ENCODE measurements at regions not wholly inside any gene's neighbourhood (a gene's known extent, or its start where the extent isn't known, plus 50 kb on each side); places are given as distances from the start of the nearest gene placed in this dataset.
"Not testable (repeated sequence)": the region's sequence is repeated elsewhere in the genome, so short reads cannot be mapped to it uniquely, and the experiment has no call there.

DNA sequence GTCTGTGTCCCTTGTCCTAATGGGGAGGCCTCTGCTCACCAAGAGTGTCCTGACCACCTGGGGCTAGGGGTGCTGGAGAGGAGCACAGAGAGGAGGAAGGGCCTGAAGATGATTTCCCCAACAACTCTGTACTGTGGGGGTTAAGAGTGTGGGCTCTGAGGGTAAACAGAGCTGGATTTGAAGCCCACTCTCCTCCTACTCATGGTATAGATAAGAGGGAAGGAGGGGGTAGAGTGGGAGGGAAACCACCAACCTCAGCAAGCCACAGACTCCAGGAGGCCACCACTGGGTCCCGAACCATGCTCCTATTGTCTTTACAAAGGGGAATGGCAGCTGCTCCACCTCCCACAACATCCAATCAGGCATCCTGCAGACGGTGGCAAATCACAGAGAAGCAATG lies 103.6 kb upstream of the RNU6-1 start:
- Histone ChIP-seq H3K9me3 (ENCODE audit: low read length) (no peaks in the 10 kb centered on the region), H3K4me1 (ENCODE audit: insufficient read depth, low read length) (peaks cover 30% of the 10 kb centered on the region), H3K4me3 (ENCODE audit: low read length) (no peak overlapping the region), H2AFZ (ENCODE audit: low read depth, low read length) (no peak overlapping the region), H3K27me3 (ENCODE audit: insufficient read depth, low read length) (no peaks in the 10 kb centered on the region), H3K36me3 (ENCODE audit: insufficient read depth, low read length) (no peaks in the 10 kb centered on the region)

DNA sequence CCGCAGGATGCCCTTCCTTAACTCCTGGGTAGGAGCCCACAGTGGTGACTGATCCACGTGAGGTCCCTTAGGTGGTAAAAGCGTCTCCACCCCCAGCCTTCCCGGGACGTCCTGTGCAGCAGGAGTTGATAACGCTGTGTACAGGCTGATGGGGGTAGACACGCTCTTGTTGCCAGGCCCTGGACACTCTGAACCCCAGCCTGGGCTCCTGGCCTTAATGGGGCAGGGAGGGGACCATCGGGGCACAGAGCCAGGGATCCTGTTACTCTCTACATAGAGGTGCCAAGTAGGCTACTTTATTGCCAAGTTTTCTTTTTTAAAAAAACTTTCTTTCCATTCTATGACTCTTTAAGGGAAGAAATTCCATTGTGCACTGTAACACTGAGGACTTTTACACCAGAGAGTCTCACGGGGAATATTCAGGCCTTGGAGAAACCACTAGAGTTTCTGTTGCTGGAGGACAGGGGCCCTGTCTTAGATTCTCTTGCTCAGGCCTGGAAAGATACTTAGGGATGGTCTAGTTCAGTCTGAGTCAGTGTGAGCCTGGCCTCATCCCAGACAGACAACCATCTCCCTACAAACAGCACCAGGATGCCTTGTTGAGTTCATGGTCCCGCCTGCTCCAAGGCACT lies 104.3 kb upstream of the RNU6-1 start:
- no peaks in the 10 kb centered on the region for H3K36me3 ChIP-seq (ENCODE audit: insufficient read depth, low read length)
- H3K4me1 ChIP-seq (ENCODE audit: insufficient read depth, low read length) = peaks cover 30% of the 10 kb centered on the region

DNA sequence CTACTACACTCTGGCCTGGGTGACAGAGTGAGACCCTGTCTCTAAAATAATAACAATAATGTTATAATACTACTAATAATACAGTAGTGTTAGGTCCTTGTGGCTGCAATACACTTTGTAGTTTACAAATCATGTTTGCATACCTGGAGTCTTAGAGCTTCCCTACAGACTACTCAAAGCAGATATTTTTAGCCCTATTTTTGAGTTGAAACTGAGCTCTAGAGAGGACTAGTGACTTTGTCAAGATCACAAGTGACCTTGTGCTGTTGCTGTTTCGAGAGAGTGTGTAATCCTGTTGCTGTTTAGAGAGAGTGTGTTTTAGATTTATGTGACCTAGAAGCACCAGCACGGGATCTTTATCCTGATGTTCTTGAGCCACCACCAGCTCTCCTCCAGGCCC lies 105.3 kb upstream of the RNU6-1 start:
- Histone ChIP-seq H3K4me1 (ENCODE audit: insufficient read depth, low read length) (peaks cover 30% of the 10 kb centered on the region), H3K9me3 (ENCODE audit: low read length) (no peaks in the 10 kb centered on the region), H2AFZ (ENCODE audit: low read depth, low read length) (no peak overlapping the region), H3K36me3 (ENCODE audit: insufficient read depth, low read length) (no peaks in the 10 kb centered on the region), H3K4me3 (ENCODE audit: low read length) (no peak overlapping the region), H3K27me3 (ENCODE audit: insufficient read depth, low read length) (no peaks in the 10 kb centered on the region)

More for the DNA sequence above, 104.3 kb upstream of the RNU6-1 start:
- Histone ChIP-seq H3K9me3 (ENCODE audit: low read length) (no peaks in the 10 kb centered on the region), H2AFZ (ENCODE audit: low read depth, low read length) (no peak overlapping the region), H3K4me3 (ENCODE audit: low read length) (no peak overlapping the region), H3K27me3 (ENCODE audit: insufficient read depth, low read length) (no peaks in the 10 kb centered on the region)

DNA sequence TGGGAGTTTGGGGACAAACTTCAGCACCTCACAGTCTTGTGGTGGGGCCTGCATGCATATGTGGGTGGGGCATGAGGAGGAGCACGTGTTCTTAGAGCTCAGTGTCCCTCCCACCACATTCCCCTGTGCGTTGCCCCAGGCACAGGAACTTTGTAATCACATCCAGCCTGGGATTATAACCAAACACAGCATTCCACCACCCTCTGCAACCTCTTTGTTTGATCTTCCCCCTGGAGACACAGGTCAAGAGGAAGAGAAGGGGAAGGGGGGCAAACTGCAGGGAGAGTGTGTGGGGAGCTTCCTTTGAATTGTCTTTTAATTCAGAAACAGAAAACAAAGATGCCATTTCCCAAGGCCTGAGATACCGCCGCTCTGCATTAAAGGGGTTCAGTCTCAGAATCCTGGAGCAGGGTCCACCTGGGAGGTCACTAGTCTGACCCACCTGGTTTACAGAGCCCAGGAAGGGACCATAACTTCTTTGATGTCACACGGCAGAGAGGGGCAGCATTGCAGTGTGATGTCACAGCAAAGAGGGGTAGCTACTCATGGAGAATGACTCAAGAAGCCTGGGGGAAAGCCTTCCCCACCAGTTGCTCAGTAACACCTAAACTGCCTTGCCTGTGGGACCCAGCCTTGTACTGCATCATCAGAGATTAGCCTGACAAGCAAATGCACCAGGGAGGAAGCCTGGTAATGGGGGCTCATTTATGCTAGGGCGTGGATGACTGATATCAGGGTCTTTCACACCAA lies 106.3 kb upstream of the RNU6-1 start:
- no peak overlapping the region for H3K4me3 ChIP-seq (ENCODE audit: low read length)

DNA sequence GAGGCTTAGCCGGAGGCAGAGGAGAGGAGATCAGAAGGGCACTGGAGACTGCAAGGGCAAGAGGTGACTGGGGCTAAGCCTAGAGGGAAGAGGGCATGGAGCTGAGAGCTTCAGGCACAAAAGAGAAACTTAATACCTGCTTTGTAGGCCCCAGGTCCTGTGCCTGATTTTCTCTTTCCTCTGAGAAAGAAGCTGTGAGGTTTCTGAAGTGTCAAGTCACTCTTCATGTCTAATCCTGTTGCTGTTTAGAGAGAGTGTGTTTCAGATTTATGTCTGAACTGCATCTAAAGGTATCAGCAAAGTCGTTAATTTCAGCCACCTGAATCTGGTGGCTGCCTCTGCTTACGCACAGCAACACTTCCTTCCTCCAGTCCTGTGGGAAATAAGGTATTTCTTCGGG lies 106.9 kb upstream of the RNU6-1 start:
- Histone ChIP-seq H3K4me1 (ENCODE audit: insufficient read depth, low read length) (peaks cover 30% of the 10 kb centered on the region), H3K4me3 (ENCODE audit: low read length) (no peak overlapping the region), H3K36me3 (ENCODE audit: insufficient read depth, low read length) (no peaks in the 10 kb centered on the region), H3K27me3 (ENCODE audit: insufficient read depth, low read length) (no peaks in the 10 kb centered on the region), H2AFZ (ENCODE audit: low read depth, low read length) (no peak overlapping the region), H3K9me3 (ENCODE audit: low read length) (no peaks in the 10 kb centered on the region)

More for the DNA sequence above, 106.3 kb upstream of the RNU6-1 start:
- Histone ChIP-seq H3K36me3 (ENCODE audit: insufficient read depth, low read length) (no peaks in the 10 kb centered on the region), H3K9me3 (ENCODE audit: low read length) (no peaks in the 10 kb centered on the region), H3K4me1 (ENCODE audit: insufficient read depth, low read length) (peaks cover 30% of the 10 kb centered on the region), H3K27me3 (ENCODE audit: insufficient read depth, low read length) (no peaks in the 10 kb centered on the region), H2AFZ (ENCODE audit: low read depth, low read length) (no peak overlapping the region)

DNA sequence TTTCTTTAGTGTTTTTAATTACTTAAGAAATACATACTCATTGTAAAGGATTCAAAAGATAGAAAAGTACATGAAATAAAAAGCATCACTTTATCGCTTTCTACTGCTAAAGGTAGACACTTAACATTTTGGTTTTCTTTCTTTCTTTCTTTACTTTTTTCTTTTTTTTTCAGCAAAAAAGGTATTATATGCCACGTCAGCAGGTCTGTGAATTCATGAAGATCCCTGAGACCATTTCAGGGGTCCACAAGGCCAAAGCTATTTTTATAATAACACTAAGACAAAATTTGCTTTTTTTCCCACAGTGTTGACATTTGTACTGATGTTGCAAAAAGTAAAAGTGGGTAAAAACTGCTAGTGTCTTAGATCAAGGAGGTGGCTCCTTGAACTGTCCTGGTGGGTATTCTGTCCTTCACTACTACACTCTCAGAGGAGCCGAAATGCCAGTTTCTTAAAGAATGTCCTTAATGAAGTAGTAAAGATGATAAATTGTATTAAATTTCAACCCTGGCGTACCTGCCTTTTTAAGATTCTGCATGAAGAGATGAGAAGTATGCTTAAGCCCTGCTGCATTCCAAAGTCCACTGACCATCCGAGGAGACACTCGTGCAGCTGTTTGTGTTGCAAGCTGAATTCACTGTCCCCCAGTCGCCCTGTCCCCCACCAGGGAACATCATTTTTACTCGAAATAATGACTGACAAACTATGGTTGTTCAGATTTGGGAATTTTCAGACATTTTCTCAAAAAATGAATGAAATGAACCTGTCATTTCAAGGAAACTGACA lies 106.7 kb upstream of the PIAS1 start:
- no peaks in the 10 kb centered on the region for H3K36me3 ChIP-seq (ENCODE audit: insufficient read depth, low read length)
- no peak overlapping the region for H3K4me3 ChIP-seq (ENCODE audit: low read length)
- no peak overlapping the region for H2AFZ ChIP-seq (ENCODE audit: low read depth, low read length)
- H3K9me3 ChIP-seq (ENCODE audit: low read length) = no peaks in the 10 kb centered on the region
- peaks cover 30% of the 10 kb centered on the region for H3K4me1 ChIP-seq (ENCODE audit: insufficient read depth, low read length)
- H3K27me3 ChIP-seq (ENCODE audit: insufficient read depth, low read length) = no peaks in the 10 kb centered on the region

DNA sequence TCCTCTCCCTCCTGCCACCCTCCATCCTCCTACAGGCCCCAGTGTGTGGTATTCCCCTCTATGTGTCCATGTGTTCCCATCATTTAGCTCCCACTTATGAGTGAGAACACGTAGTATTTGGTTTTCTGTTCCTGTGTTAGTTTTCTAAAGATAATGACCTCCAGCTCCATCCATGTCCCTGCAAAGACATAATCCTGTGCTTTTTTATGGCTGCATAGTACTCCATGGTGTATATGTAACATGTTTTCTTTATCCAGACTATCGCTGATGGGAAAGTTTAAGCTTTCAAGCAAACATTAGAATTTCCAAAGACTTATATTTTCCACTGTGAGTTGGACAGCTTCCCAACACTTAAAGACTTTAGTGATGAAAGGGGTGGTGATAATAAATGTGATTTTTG lies 105.9 kb upstream of the PIAS1 start:
- H3K9me3 ChIP-seq (ENCODE audit: low read length) = no peaks in the 10 kb centered on the region
- H3K36me3 ChIP-seq (ENCODE audit: insufficient read depth, low read length) = no peaks in the 10 kb centered on the region
- no peaks in the 10 kb centered on the region for H3K27me3 ChIP-seq (ENCODE audit: insufficient read depth, low read length)
- no peak overlapping the region for H3K4me3 ChIP-seq (ENCODE audit: low read length)
- no peak overlapping the region for H2AFZ ChIP-seq (ENCODE audit: low read depth, low read length)
- H3K4me1 ChIP-seq (ENCODE audit: insufficient read depth, low read length) = peaks cover 29% of the 10 kb centered on the region

DNA sequence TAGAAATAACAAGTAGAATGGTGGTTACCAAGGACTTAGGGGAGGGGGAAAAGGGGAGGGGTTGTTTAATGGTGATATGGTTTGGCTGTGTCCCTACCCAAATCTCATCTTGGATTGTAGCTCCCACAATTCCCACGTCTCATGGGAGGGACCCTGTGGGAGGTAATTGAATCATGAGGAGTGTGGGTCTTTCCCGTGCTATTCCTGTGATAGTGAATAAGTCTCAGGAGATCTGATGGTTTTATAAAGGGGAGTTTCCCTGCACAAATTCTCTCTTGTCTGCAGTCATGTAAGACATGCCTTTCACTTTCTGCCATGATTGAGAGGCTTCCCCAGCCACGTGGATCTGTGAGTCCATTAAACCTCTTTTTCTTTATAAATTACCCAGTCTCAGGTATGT lies 102.9 kb upstream of the PIAS1 start:
- H3K36me3 ChIP-seq (ENCODE audit: insufficient read depth, low read length); H3K4me3 ChIP-seq (ENCODE audit: low read length); H3K9me3 ChIP-seq (ENCODE audit: low read length); H2AFZ ChIP-seq (ENCODE audit: low read depth, low read length); H3K27me3 ChIP-seq (ENCODE audit: insufficient read depth, low read length): not testable (repeated sequence)
- H3K4me1 ChIP-seq (ENCODE audit: insufficient read depth, low read length) = peaks cover 20% of the 10 kb centered on the region

DNA sequence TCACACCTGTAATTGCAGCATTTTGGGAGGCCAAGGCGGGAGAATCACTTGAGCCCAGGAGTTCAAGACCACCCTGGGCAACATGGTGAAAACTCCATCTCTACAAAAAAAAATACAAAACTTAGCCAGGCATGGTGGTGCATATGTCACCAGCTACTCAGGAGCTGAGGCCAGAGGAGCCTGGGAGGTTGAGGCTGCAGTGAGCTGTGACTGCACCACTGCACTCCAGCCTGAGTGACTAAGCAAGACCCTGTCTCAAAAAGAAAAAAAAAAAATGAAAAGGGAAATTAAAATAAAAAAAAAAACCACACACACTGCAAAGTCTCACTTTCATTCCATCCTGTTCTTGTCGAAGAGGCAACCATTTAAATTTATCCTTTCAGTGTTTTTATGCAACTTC lies 100.8 kb upstream of the PIAS1 start:
- H3K9me3 ChIP-seq (ENCODE audit: low read length) = peaks cover 4% of the 10 kb centered on the region
- peaks cover 6% of the 10 kb centered on the region for H3K4me1 ChIP-seq (ENCODE audit: insufficient read depth, low read length)
- no peaks in the 10 kb centered on the region for H3K36me3 ChIP-seq (ENCODE audit: insufficient read depth, low read length)
- no peak overlapping the region for H2AFZ ChIP-seq (ENCODE audit: low read depth, low read length)
- no peaks in the 10 kb centered on the region for H3K27me3 ChIP-seq (ENCODE audit: insufficient read depth, low read length)
- H3K4me3 ChIP-seq (ENCODE audit: low read length) = no peak overlapping the region

DNA sequence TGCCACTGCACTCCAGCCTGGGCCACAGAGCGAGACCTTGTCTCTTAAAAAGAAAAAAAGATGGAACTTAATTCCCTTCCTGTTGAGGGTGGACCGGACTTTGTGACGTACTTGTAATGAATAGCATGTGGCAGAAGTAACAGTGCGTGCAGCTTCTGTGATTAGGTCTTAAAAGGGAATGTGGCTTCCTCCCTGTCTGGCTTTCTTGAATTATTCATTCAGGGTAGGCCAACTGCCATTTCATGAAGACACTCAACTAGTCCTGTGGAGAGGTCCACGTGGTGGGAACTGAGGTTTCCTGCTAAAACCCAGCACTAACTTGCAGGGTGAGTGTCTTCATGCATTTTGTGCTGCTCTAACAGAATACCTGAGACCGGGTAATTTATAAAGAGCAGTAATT lies 98.9 kb upstream of the PIAS1 start:
- Histone ChIP-seq H3K4me3 (ENCODE audit: low read length) (no peak overlapping the region), H2AFZ (ENCODE audit: low read depth, low read length) (no peak overlapping the region), H3K27me3 (ENCODE audit: insufficient read depth, low read length) (no peaks in the 10 kb centered on the region), H3K9me3 (ENCODE audit: low read length) (peaks cover 4% of the 10 kb centered on the region), H3K36me3 (ENCODE audit: insufficient read depth, low read length) (no peaks in the 10 kb centered on the region), H3K4me1 (ENCODE audit: insufficient read depth, low read length) (peaks cover 6% of the 10 kb centered on the region)

DNA sequence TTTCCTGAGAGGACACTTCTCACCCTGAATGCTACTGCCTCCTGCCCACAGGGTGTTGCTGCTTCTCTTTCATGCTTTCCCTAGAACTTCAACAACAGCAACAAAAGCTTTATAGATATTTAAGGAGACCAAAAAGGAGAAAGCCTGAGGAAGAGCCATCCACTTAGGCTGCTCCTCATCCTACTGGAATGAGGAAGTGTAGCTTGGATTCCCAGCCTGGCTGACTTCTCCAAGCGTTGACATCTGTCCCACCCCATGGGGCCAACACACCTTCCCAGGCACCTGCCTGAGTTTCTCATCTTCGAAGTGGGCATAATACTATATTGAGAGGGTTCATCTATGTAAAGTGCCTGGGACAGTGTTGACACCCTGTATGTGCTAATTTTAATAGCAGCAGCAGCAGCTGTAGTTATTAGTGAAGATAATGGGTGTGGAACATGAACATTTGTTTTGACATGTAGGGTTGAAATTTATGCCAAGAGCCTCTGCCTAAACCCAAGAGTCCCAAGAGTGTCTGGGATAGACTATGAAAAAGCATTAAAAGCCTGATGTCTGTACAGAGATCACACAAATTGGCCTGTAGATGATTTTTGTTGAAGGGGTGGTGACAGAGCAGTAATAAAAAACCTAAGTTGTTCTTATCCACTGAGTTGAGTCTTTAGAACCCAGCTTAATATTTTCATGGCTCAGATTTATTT lies 96.5 kb upstream of the PIAS1 start:
- Histone ChIP-seq H3K27me3 (ENCODE audit: insufficient read depth, low read length) (no peaks in the 10 kb centered on the region), H3K4me3 (ENCODE audit: low read length) (no peak overlapping the region), H2AFZ (ENCODE audit: low read depth, low read length) (no peak overlapping the region), H3K4me1 (ENCODE audit: insufficient read depth, low read length) (peaks cover 6% of the 10 kb centered on the region), H3K9me3 (ENCODE audit: low read length) (peaks cover 4% of the 10 kb centered on the region), H3K36me3 (ENCODE audit: insufficient read depth, low read length) (no peaks in the 10 kb centered on the region)

DNA sequence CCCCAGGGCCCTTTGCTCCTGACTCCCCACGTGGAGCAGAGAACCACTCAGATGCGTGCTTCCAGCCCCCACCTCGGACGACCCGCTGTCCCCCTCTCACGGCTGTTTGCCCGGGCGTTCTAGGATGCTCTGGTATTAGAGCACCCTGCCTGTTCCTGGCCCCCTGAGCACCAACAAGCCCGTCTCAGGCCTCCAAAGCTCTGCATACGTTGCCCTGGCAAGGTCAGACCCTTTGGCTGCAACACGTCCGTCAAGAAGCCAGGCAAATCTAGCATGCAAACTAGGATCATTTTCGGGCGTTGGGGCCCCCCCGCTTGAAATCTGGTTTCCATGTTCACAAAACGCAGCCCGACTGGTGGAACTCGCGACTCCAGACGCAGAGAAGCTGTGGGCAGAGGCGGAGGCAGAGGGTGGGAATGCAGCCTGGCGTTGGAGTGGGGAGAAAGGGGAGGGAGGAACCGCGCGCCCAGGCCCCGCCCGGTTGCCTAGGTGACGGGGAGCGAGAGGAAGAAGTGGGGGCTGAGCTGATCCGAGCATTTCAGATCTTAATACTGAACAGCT lies 86.2 kb upstream of the PIAS1 start:
- peak overlapping the region; percentile 42 for H2AFZ ChIP-seq (ENCODE audit: low read depth, low read length)
- no peaks in the 10 kb centered on the region for H3K9me3 ChIP-seq (ENCODE audit: low read length)
- H3K27me3 ChIP-seq (ENCODE audit: insufficient read depth, low read length) = no peaks in the 10 kb centered on the region
- peaks cover 19% of the 10 kb centered on the region for H3K4me1 ChIP-seq (ENCODE audit: insufficient read depth, low read length)
- H3K4me3 ChIP-seq (ENCODE audit: low read length) = peak overlapping the region; percentile 50
- H3K36me3 ChIP-seq (ENCODE audit: insufficient read depth, low read length) = no peaks in the 10 kb centered on the region

Measured in neuron (in vitro differentiated cells).